MM.1S (cell line): ENCODE measurements at regions not wholly inside any gene's neighbourhood (a gene's known extent, or its start where the extent isn't known, plus 50 kb on each side); places are given as distances from the start of the nearest gene placed in this dataset.

Experiments
- EZH2 ChIP-seq: fragments of 300-600 bp; sonication (generic); optimal IDR thresholded peaks from 2 replicates; pipeline ENCODE3; 2017; ENCODE audit warnings: low read depth, mild to moderate bottlenecking, antibody characterized with exemption, low read length, mixed read lengths
- TF ChIP-seq, protein P1 (sequence below): fragments of 300-600 bp; sonication (generic); IDR thresholded peaks from 2 replicates; pipeline ENCODE4 v1.5.1; 2016; ENCODE audit warnings: antibody characterized with exemption, low read length, mixed read lengths

- TF ChIP-seq, protein P1, sequence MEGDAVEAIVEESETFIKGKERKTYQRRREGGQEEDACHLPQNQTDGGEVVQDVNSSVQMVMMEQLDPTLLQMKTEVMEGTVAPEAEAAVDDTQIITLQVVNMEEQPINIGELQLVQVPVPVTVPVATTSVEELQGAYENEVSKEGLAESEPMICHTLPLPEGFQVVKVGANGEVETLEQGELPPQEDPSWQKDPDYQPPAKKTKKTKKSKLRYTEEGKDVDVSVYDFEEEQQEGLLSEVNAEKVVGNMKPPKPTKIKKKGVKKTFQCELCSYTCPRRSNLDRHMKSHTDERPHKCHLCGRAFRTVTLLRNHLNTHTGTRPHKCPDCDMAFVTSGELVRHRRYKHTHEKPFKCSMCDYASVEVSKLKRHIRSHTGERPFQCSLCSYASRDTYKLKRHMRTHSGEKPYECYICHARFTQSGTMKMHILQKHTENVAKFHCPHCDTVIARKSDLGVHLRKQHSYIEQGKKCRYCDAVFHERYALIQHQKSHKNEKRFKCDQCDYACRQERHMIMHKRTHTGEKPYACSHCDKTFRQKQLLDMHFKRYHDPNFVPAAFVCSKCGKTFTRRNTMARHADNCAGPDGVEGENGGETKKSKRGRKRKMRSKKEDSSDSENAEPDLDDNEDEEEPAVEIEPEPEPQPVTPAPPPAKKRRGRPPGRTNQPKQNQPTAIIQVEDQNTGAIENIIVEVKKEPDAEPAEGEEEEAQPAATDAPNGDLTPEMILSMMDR: no peak
- no peak for TF ChIP-seq EZH2
These were observed 604.9 kb upstream of the CDH2 start for GRCh38 chr18:28781616-28782362.
